Activated CD4-positive, alpha-beta T cell treated with anti-CD3 and anti-CD28 coated beads, Interleukin-10, Interleukin-2, amounts not matched to agents 100 ng/mL and 50 ng/mL, durations not matched to agents 16 hours and 8 hours (primary cell): ENCODE measurements at regions not wholly inside any gene's neighbourhood (a gene's known extent, or its start where the extent isn't known, plus 50 kb on each side); places are given as distances from the start of the nearest gene placed in this dataset.

Experiments used
- DNase-seq: peaks from one replicate; pipeline ENCODE4 v3.0.0-alpha.2; 2020

DNA sequence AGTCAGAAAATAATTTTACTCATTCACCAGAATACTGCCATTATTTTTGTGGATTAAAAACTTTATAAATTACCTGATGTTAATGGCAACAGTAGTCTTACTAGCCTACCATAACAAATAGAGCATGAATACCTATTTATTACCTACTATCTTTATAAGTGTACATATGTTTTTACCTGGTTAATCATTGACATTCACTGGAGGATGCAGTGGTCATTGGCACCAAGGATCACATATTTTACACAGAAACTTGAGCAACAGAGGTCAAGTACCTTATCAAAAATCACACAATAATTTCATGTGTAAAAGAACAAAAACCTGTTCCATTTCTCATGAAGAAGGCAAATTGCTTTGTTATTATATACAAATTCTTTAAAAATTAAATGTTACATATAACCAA, 1284.9 kb upstream of the NCAM2 start:
- DNase-seq: no peak

- DNase-seq: no peak
These were observed 1274.1 kb upstream of the NCAM2 start for GRCh38 chr21:19724081-19724480.

DNA sequence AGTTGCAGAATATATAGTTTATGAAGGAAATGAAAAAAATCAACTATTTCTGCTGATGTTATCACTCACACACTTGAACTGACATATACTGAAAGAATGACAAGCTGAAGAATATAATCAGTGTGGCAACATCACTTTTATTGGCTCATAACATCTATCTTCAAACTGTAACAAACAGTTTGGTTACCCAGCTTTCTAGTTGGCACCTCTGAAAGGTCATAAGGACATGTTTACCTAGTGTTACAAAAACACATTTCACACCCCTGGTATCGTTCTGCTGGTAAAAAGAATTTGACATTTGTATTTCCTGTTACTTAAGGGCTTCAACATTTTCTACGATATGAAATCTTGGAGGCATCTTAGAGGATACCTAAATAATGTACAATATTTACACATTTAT, 1267.0 kb upstream of the NCAM2 start:
- no peak for DNase-seq

DNA sequence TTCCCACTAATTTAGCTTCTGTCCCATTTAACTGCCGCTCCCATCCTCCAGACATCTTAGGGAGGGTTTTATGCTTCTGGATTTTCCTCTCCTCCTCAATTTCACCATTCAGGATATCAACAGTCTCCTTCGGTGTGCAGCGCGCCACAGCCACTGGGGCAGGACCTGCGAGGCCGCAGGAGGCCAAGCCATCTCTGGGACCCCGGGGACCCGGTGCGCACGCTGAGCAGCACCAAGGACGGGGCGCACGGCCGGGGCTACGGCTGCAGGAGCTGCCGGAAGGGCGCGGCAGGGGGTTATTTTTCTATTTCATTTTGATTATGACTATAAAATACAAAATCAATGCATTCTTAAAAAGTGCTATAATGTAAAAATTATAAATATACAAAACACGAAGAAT, 1238.4 kb upstream of the NCAM2 start:
- DNase-seq: no peak

GRCh38 chr21:19767546-19767945, 1230.7 kb upstream of the NCAM2 start:
- no peak for DNase-seq

DNA sequence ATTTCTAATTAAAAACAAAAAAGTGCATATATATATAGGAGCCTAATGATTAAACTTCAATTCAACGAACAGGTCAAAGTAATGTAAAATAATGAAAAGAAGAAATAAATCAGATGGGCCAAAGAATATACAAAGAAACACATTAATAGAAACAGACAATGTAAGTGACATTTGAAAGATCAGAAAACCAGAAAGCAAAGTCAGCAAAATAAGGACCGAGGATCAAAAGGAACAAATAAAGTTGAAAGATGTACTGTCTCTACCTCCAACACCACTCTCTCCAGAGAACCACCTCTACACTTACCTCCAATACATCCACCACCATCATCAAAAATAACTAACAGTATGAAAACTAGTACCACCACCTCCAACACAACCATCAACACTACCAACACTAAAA, 1226.3 kb upstream of the NCAM2 start:
- no peak for DNase-seq

GRCh38 chr21:19776076-19776475, 1222.1 kb upstream of the NCAM2 start:
- no peak for DNase-seq

DNA sequence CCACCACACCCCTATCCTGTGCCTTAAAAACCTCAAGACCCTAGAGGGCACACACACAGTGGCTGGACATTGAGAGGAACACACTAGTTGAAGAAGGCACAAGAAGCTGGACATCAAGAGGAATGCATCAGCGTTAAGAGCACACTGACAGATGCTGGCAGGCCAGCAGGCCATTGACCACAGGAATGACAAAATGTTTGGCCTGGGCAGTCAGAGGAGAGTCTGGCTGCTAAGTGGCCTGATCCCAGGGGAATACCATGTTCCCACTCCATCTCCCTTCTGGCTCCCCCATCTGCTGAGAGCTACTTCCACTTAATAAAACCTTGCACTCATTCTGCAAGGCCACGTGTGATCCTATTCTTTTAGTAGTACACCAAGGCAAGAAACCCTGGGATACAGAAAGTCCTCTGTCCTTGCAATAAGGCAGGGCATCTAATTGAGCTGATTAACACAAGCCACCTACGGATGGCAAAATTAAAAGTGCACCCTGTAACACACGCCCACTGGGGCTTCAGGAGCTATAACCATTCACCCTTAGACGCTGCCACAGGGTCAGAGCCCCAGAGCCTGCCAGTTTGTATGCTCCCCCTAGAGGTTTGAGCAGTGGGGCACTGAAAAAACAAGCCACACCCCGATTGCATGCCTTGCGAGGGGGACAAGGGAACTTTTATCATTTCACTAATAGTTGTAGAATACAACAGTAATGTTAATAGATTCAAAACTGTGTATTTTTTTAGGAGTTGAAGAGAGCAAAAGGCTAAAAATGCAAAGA, 1216.1 kb upstream of the NCAM2 start:
- DNase-seq: no peak

DNA sequence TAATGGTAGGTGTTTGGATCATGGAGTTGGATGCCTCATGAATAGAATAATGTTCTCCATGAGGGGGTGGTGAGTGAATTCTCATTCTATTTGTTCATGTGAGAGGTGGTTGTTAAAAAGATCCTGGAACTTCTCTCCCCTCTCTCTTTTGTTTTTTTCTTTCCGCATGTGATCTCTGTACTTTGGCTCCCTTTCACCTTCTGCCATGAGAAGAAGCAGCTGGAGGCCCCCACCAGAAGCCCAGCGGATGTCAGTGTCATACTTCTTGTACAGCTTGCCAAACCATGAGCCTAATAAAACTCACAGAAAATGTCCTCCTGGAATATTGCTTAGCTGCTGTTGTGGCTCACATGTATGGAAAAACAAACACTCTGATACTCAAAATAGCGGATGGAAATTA, 1212.3 kb upstream of the NCAM2 start:
- no peak for DNase-seq

- DNase-seq: no peak
These were observed 1206.2 kb upstream of the NCAM2 start for GRCh38 chr21:19792004-19792403.

GRCh38 chr21:19807201-19807600, 1191.0 kb upstream of the NCAM2 start:
- DNase-seq: no peak

DNA sequence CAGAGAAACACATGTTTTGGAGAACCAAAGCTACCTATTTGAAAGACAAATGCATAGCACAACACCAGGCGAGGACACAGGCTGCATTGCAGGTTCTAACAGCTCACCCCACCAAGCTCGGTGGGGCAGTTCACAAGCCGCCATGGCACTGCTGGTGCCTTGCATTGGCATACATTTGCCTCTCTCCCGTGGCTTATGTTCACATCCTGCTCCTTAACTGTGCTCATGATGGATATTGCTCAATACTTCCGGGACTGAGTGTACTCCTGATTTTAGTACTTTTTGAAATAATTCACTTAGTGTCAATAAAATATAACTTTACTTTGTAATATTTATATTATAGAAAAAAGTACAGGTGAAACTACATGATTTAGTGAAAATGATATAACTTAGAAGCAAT, 1187.4 kb upstream of the NCAM2 start:
- no peak for DNase-seq

DNA sequence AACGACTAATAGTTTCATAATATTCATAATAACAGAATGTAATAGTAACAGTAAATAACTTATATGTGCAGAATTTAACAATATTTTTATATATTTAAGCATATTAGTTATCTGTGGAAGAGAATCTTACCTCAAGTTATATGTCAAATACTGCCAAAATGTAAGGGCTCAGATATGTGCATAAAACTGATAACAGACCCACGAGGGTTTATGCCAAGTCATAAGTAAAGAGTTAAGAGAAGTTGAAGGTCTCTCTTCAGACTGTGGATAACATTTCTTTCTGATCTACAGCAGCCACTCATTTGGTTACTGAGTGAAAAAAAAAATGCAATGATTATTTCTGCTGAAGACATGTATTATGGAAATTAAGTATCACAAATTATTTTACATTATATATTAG, 1167.8 kb upstream of the NCAM2 start:
- no peak for DNase-seq

- DNase-seq: no peak
These were observed 1165.7 kb upstream of the NCAM2 start for GRCh38 chr21:19832551-19832950.

GRCh38 chr21:19833082-19833481, 1165.1 kb upstream of the NCAM2 start:
- no peak for DNase-seq

DNA sequence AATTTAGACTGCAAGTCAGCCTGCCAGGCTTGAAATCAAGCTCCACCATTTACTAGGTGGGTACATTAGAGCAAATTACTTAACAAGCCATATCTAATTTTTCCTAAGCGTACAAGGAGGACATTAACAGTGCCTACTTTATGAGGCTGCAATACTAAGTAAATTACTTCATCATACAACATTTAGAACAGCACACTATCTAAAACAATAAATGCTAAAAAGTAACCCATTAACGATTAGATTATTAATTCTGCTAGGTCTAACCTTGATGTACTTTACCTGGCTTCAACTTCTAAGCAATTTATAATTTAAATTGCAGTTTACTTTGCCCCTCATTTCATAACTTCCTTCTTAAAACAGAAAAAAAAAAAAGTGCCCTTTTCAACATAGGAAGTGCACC, 1155.6 kb upstream of the NCAM2 start:
- DNase-seq: no peak

DNA sequence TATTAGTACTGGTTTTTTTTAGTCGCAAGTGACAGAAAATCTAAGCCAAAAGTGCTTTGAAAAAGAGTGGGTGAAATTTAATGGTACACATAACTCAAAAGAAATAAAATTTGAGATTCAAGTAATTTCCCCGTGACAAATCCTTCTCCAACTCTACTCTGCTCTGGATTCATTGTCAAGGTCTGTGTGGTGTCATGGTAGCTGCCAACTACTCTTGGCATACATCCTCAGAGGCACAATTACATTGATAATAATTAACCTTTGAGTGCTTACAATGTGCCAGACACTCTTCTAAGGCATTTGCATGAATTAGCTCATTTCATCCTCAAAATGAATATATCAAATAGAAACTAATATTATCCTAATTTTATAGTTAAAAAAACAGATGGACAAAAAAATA, 1153.9 kb upstream of the NCAM2 start:
- DNase-seq: no peak

DNA sequence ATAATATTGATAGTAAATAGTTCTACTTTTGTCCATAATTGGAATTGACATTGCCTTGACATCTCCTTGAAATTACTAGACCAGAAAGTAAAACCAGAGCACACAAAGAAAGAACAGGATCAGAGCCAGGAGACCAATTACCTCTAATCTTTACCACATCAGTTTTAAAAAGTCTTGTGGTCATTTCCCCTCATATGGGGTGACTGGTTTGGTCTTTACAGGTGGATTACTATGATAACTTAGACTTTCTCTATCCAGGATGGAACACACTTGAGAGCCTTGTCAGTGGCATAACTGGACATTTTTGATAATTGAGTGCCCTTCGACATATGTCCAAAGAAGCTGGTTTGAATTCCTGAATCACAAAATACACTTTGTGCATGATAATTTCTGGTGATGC, 1148.1 kb upstream of the NCAM2 start:
- no peak for DNase-seq

DNA sequence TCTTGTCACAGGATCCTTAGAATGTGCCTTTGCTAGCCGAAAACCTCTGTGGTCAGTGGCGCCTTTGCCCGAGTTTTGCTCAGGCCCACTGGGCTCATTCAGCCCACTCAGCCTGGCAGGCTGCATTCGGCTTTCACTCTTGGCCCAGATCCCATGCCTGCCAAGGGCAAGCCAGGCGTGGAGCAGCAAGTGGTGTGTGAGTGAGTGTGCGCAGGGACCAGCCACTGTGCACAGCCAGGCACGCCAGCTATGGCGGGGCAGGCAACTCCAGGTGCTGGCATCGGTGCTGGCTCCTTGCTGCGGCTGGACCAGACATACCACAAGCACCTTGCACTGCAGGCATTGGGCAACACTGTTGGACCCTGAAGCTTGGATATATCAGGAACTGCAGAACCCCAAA, 1145.1 kb upstream of the NCAM2 start:
- DNase-seq: no peak

- no peak for DNase-seq
These were observed 1144.3 kb upstream of the NCAM2 start for GRCh38 chr21:19853709-19854575.

GRCh38 chr21:19855522-19855921, 1142.7 kb upstream of the NCAM2 start:
- no peak for DNase-seq

GRCh38 chr21:19864476-19864875, 1133.7 kb upstream of the NCAM2 start:
- DNase-seq: no peak

DNA sequence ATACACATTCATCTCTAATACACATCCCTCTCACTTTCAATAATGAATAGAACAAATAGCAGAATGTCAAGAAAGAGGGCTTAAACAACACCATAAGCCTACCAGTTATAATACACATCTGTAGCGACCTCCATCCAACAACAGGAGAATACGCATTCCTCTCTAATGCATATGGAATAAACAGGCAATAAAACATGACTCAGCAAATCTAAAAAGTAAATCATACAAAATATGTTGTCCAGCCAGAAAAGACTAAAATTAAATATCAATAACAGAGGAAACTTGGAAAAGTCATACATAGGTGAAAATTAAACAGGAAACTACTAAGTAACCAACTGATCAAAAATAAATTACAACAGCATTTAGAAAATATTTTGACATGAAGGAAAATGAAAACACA, 1127.5 kb upstream of the NCAM2 start:
- no peak for DNase-seq

- DNase-seq: no peak
These were observed 1123.7 kb upstream of the NCAM2 start for GRCh38 chr21:19874521-19874920.

- DNase-seq: no peak
These were observed 1120.1 kb upstream of the NCAM2 start for GRCh38 chr21:19878133-19878532.
